Activated CD8-positive, alpha-beta T cell treated with anti-CD3 and anti-CD28 coated beads for 36 hours (primary cell): ENCODE measurements at regions not wholly inside any gene's neighbourhood (a gene's known extent, or its start where the extent isn't known, plus 50 kb on each side); places are given as distances from the start of the nearest gene placed in this dataset.
A peak's percentile ranks its signal among the peaks of the same experiment; 100 is the strongest.
"Not testable (repeated sequence)": the region's sequence is repeated elsewhere in the genome, so short reads cannot be mapped to it uniquely, and the experiment has no call there.

Experiments
- ATAC-seq: fragments of 200-7000 bp; cut with Tn5 transposase; one replicate; pipeline ENCODE4 v1.10.0; 2021; ENCODE audit warnings: mild to moderate bottlenecking, moderate library complexity
- CTCF ChIA-PET: fragments of 350-600 bp; sonication (Branson Sonifier 250); formaldehyde crosslinking; loops from one replicate; lab custom pipeline; 2021; ENCODE audit warnings: antibody characterized with exemption; lab: Charles Lee
- POLR2A ChIA-PET: fragments of 350-600 bp; sonication (Branson Sonifier 250); formaldehyde crosslinking; loops from one replicate; lab custom pipeline; 2021; ENCODE audit warnings: antibody characterized with exemption; lab: Charles Lee
- DNase-seq: peaks from one replicate; pipeline ENCODE4 v3.0.0-alpha.2; 2020
- H3K27ac Mint-ChIP-seq: one replicate; pipeline ENCODE4 v1.8.0; 2021; ENCODE audit warnings: mild to moderate bottlenecking, mixed read lengths
- H3K27me3 Mint-ChIP-seq: one replicate; pipeline ENCODE4 v1.8.0; 2021; ENCODE audit warnings: mixed read lengths
- H3K36me3 Mint-ChIP-seq: one replicate; pipeline ENCODE4 v1.8.0; 2021; ENCODE audit warnings: low read depth, mixed read lengths
- H3K4me1 Mint-ChIP-seq: one replicate; pipeline ENCODE4 v1.8.0; 2021; ENCODE audit warnings: low read depth, mixed read lengths
- H3K4me3 Mint-ChIP-seq: one replicate; pipeline ENCODE4 v1.8.0; 2021; ENCODE audit warnings: mild to moderate bottlenecking, moderate library complexity, mixed read lengths
- H3K9me3 Mint-ChIP-seq: one replicate; pipeline ENCODE4 v1.8.0; 2021; ENCODE audit warnings: mixed read lengths
- intact Hi-C: fragments of 100-400 bp; cut with micrococcal nuclease; formaldehyde crosslinking; loops from one replicate; pipeline ENCODE4 v1.10.0; 2022

GRCh38 chr7:76863150-76863773 is 168.9 kb downstream of the SPDYE17 start:
- CTCF ChIA-PET: interaction anchor here (0.6 kb wide), 1 partner anchor 842 kb away, joined by 3 read pairs; no protein-coding TSS in a partner anchor

GRCh38 chr7:76862241-76862640 is 169.9 kb downstream of the SPDYE17 start:
- POLR2A ChIA-PET, H3K36me3 Mint-ChIP-seq, H3K27me3 Mint-ChIP-seq, H3K4me3 Mint-ChIP-seq, H3K9me3 Mint-ChIP-seq, ATAC-seq, H3K27ac Mint-ChIP-seq, intact Hi-C loops, CTCF ChIA-PET, H3K4me1 Mint-ChIP-seq, DNase-seq: not testable (repeated sequence)

More at GRCh38 chr7:76863150-76863773, 168.9 kb downstream of the SPDYE17 start:
- H3K4me3 Mint-ChIP-seq, H3K27me3 Mint-ChIP-seq, H3K4me1 Mint-ChIP-seq, ATAC-seq, H3K9me3 Mint-ChIP-seq, POLR2A ChIA-PET, H3K36me3 Mint-ChIP-seq, intact Hi-C loops, H3K27ac Mint-ChIP-seq, DNase-seq: not testable (repeated sequence)

GRCh38 chr7:76859933-76860332 is 172.2 kb downstream of the SPDYE17 start:
- DNase-seq, H3K27me3 Mint-ChIP-seq, H3K4me1 Mint-ChIP-seq, intact Hi-C loops, H3K9me3 Mint-ChIP-seq, H3K4me3 Mint-ChIP-seq, H3K27ac Mint-ChIP-seq, ATAC-seq, CTCF ChIA-PET, H3K36me3 Mint-ChIP-seq, POLR2A ChIA-PET: not testable (repeated sequence)

GRCh38 chr7:76854631-76855030 is 177.5 kb downstream of the SPDYE17 start:
- POLR2A ChIA-PET, H3K36me3 Mint-ChIP-seq, H3K27me3 Mint-ChIP-seq, H3K4me3 Mint-ChIP-seq, intact Hi-C loops, H3K27ac Mint-ChIP-seq, DNase-seq, CTCF ChIA-PET, H3K4me1 Mint-ChIP-seq, H3K9me3 Mint-ChIP-seq: not testable (repeated sequence)
- ATAC-seq: peak; percentile 34

- DNase-seq, intact Hi-C loops, H3K4me1 Mint-ChIP-seq, POLR2A ChIA-PET, H3K27ac Mint-ChIP-seq, H3K4me3 Mint-ChIP-seq, H3K27me3 Mint-ChIP-seq, CTCF ChIA-PET, H3K9me3 Mint-ChIP-seq, H3K36me3 Mint-ChIP-seq: not testable (repeated sequence)
- ATAC-seq: peak; percentile 39
Observed at GRCh38 chr7:76852787-76853584, 179.2 kb downstream of the SPDYE17 start.

- H3K4me1 Mint-ChIP-seq, H3K36me3 Mint-ChIP-seq, DNase-seq, H3K4me3 Mint-ChIP-seq, ATAC-seq, H3K27me3 Mint-ChIP-seq, intact Hi-C loops, H3K9me3 Mint-ChIP-seq, CTCF ChIA-PET, H3K27ac Mint-ChIP-seq, POLR2A ChIA-PET: not testable (repeated sequence)
Observed at GRCh38 chr7:76852362-76852761, 179.8 kb downstream of the SPDYE17 start.

GRCh38 chr7:76851617-76852016 is 180.5 kb downstream of the SPDYE17 start:
- H3K27ac Mint-ChIP-seq, H3K27me3 Mint-ChIP-seq, H3K4me3 Mint-ChIP-seq, CTCF ChIA-PET, intact Hi-C loops, H3K9me3 Mint-ChIP-seq, H3K4me1 Mint-ChIP-seq, H3K36me3 Mint-ChIP-seq, POLR2A ChIA-PET, ATAC-seq, DNase-seq: not testable (repeated sequence)

- H3K9me3 Mint-ChIP-seq, H3K27ac Mint-ChIP-seq, H3K36me3 Mint-ChIP-seq, ATAC-seq, intact Hi-C loops, H3K4me1 Mint-ChIP-seq, H3K4me3 Mint-ChIP-seq, DNase-seq, POLR2A ChIA-PET, CTCF ChIA-PET, H3K27me3 Mint-ChIP-seq: not testable (repeated sequence)
Observed at GRCh38 chr7:76849887-76850563, 182.1 kb downstream of the SPDYE17 start.

GRCh38 chr7:76839879-76840278 is 192.3 kb downstream of the SPDYE17 start:
- H3K36me3 Mint-ChIP-seq, H3K4me3 Mint-ChIP-seq, intact Hi-C loops, ATAC-seq, H3K4me1 Mint-ChIP-seq, CTCF ChIA-PET, POLR2A ChIA-PET, DNase-seq, H3K27ac Mint-ChIP-seq, H3K27me3 Mint-ChIP-seq: not testable (repeated sequence)
- H3K9me3 Mint-ChIP-seq: peaks cover 12% of the 10 kb centered on the region

- DNase-seq, intact Hi-C loops, POLR2A ChIA-PET, H3K4me3 Mint-ChIP-seq, H3K27ac Mint-ChIP-seq, ATAC-seq, H3K36me3 Mint-ChIP-seq, H3K27me3 Mint-ChIP-seq, CTCF ChIA-PET, H3K4me1 Mint-ChIP-seq: not testable (repeated sequence)
- peaks cover 12% of the 10 kb centered on the region for H3K9me3 Mint-ChIP-seq
Observed at GRCh38 chr7:76839214-76839613, 192.9 kb downstream of the SPDYE17 start.

- DNase-seq, POLR2A ChIA-PET, H3K36me3 Mint-ChIP-seq: not testable (repeated sequence)
Observed at GRCh38 chr7:76838357-76838756, 193.8 kb downstream of the SPDYE17 start.

More at GRCh38 chr7:76838357-76838756, 193.8 kb downstream of the SPDYE17 start:
- H3K27me3 Mint-ChIP-seq, ATAC-seq, H3K4me3 Mint-ChIP-seq, H3K27ac Mint-ChIP-seq, CTCF ChIA-PET, intact Hi-C loops, H3K4me1 Mint-ChIP-seq: not testable (repeated sequence)
- H3K9me3 Mint-ChIP-seq: peaks cover 12% of the 10 kb centered on the region
